GM19193 (cell line): ENCODE measurements at regions not wholly inside any gene's neighbourhood (a gene's known extent, or its start where the extent isn't known, plus 50 kb on each side); places are given as distances from the start of the nearest gene placed in this dataset.

Experiments
- POLR2A ChIP-seq: IDR thresholded peaks from 4 replicates; pipeline ENCODE4 v1.6.1; 2011; ENCODE audit not compliant: insufficient read depth, insufficient read length; ENCODE audit errors: extremely low read depth

DNA sequence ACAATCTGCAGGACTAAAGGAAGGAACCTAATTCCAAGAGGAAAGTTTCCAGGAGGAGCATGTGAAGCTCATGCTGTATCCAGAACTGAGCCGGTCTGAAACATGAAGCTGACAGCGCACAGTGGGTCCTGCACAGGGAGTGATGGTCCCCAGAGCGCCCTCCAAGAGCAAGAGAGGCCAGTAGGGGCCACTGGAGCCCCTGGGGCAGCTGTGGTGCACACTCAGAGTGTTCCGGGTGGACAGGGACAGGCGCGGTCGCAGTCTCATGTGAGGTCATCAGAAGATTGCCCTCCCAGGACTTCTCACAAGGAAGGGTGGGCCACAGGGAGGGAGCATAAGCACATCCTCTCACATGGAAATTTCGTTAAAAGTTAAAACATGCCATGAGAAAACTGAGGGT is 355.9 kb downstream of the EIPR1 start:
- TF ChIP-seq POLR2A: no peak

DNA sequence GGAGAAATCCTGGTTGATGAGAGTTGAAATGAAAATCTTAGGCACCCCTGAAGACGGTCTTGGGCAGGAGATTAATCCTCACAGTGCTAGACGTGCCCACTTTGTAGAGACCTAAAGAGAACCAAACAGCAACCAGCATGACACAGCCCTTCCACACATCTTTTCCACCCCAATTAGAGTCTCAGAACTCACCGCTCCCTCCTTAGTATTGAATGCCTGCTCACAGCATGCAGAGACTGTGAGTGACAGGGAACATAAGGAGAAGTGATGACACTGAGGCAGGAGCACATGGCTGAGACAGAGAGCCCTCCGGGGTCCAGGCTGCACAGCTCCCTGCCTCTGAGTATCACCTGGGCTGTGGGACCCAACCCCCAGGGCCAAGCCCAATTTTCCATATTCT is 367.6 kb downstream of the EIPR1 start:
- no peak for TF ChIP-seq POLR2A

DNA sequence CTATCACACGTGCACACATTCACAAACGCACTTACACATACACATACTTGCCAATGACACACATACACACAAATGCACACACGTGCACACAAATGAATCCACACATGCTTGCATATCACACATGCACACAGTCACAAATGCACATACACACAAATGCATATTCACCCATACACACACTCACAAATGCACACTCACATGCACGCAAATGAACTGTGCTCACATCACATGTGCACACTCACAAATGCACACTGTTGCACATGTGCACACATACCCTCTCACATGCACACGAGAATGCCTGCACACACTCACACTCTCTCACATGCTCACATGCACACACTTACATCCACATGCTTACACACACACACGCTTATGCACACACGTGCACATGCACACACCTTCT is 368.1 kb downstream of the EIPR1 start:
- TF ChIP-seq POLR2A: no peak

- TF ChIP-seq POLR2A: no peak
These were observed 368.6 kb downstream of the EIPR1 start for GRCh38 chr2:3009005-3009404.

- TF ChIP-seq POLR2A: no peak
These were observed 369.1 kb downstream of the EIPR1 start for GRCh38 chr2:3008561-3008960.

DNA sequence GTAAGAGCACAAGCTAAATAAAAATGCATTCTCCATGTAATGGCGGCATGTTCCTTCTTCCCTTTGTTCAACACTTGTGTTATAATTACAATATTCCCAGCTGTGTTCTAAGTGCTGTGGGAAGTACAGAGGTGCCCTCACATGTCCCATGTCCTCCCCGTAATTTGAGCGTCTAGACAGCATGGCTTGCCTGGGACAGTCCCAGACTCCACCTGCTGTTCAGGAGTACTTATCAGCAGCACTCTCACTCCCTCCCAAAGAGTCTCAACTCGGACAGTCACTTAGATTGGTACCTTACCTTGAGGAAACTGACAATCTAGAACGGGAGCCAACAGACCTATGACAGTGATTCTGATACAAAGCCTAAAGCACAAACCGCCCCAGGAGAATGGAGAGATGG is 370.5 kb downstream of the EIPR1 start:
- TF ChIP-seq POLR2A: no peak

- no peak for TF ChIP-seq POLR2A
These were observed 371.6 kb downstream of the EIPR1 start for GRCh38 chr2:3005859-3006501.

DNA sequence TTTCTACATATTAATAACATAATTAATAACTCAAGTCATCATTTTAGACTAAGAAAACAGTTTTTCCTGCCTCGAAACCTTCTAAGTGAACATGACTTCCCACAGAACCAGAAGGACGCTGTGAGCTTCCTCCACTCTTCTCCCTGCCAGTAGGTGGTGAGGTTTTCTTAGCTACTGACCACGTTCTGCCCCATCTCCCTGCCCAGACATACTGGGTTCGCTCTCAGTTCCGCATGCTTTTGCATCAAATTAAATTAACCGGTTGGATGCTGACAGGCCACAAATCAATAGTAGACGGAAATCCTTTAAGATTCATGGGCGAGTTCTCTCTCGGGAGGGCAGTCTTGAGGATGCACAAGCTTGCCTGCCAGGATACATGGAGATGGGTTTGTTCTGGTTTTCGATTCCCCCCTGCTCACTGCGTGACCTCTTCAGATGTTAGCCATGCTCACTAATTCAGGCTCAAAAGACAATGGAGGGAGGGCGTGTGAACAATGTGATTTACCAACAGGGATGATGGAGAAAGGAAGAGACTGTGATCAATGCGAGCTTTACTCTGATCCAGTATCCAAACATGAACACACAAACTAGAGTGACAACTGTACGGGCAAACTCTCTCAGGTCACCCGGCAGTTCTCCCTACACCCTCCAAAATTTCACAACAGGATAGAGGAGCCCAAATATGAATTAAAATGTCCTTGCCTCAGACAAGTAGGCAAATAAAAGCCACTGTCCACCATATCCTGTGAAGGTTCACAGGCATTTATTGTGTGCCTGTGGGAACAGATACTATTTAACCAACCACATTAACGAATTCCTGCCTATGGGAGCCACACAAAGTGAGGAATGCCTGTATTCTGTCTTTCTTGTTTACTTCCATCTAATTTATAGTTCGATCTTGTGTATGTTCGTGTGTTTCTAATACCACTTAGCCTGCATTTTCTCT is 375.7 kb downstream of the EIPR1 start:
- TF ChIP-seq POLR2A: no peak

DNA sequence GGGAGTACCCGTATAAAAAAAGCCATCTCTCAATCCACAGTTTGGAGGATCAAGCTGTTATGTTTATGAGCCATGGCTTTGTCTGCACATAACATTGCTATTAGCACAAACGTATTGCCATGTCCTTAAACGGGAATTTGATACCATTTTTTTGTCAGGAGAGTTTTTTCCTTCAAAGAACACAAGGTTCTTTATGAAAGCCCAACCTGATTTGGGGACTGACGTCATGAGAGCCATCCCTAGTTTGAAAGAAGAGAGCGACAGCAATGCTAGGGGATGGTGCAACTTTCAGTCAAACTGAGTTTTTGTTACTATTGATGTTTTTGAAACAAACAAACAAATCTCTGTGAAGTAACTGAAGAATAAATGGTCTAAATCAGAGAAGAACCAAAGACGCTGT is 376.6 kb downstream of the EIPR1 start:
- TF ChIP-seq POLR2A: no peak

- no peak for TF ChIP-seq POLR2A
These were observed 377.5 kb downstream of the EIPR1 start for GRCh38 chr2:3000125-3000524.

GRCh38 chr2:2998971-2999370 is 378.6 kb downstream of the EIPR1 start:
- TF ChIP-seq POLR2A: no peak

GRCh38 chr2:2993172-2993692 is 384.4 kb downstream of the EIPR1 start:
- TF ChIP-seq POLR2A: no peak

GRCh38 chr2:2992634-2993033 is 385.0 kb downstream of the EIPR1 start:
- no peak for TF ChIP-seq POLR2A

GRCh38 chr2:2985020-2985419 is 392.6 kb downstream of the EIPR1 start:
- no peak for TF ChIP-seq POLR2A

DNA sequence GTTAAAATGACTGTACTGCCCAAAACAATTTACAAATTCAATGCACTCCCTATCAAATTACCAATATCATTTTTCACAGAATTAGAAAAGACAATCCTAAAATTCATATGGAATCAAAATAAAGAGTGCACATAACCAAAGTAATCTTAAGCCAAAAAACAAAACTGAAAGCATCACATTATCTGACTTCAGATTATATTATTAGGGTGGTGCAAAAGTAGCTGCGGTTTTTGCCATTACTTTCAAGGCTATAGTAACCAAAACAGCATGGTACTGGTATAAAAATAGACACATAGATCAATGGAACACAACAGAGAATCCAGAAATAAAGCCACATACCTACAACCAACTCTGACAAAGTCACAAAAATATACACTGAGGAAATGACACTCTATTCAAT is 396.6 kb downstream of the EIPR1 start:
- no peak for TF ChIP-seq POLR2A

DNA sequence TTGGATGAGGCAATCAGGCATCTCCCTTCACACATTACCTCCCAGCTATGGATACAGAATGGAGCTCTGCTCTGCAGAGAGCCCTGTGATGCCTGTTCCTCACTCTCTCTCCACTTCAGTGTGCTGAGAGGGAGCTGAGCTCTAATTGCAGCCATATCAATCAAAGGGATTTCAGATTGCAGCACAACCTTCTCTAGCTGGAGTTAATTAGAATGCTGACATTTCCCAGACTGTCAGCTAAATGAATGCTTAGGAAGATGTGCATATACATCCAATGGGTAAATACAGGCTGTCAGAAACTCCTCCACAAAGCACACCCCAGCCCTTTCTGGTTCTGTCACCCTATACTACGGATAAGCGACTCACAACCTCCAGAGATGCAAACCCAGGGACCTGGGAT is 402.6 kb downstream of the EIPR1 start:
- TF ChIP-seq POLR2A: no peak
